ENCODE measurements at regions not wholly inside any gene's neighbourhood (a gene's known extent, or its start where the extent isn't known, plus 50 kb on each side); places are given as distances from the start of the nearest gene placed in this dataset.
"Not testable (repeated sequence)": the region's sequence is repeated elsewhere in the genome, so short reads cannot be mapped to it uniquely, and the experiment has no call there.

GRCh38 chr21:31609081-31609480 is 50.4 kb upstream of the SOD1 start:
- no peak for DNase-seq

GRCh38 chr21:31607791-31608190 is 51.7 kb upstream of the SOD1 start:
- no peak for DNase-seq

DNA sequence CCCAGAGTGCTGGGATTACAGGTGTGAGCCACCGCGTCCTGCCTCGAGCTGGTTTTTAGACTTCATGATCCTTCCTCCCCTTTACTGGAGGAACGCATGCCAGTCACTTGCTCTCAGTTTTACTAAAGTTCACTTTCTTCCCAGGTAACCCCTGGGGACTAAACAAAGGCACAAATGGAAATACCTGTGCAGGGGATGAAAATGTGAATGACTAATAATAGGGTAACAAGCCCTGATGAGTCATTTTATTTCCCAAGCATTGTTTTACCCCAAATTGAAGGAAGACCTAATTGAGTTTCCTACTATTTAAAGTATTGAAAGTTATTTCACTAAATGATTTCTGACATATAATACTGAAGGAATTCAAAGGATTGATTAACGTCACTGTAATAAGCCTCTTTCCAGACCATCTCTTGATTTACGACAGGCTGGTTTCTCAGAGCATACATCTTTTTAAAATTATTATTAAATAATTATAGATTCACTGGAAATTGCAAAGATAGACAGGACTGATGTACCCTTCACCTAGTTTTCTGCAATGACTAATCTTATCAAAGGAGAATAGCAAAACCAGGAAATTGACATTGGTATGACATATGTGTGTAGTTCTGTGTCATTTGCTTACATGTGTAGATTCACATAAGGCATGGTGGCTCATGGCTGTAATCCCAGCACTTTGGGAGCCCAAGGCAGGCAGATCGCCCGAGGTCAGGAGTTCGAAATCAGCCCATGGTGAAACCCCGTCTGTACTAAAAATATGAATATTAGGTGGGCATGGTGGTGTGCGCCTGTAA is 53.2 kb upstream of the SOD1 start:
- DNase-seq: no peak

GRCh38 chr21:31604591-31605190 is 54.8 kb upstream of the SOD1 start:
- DNase-seq: peak; percentile 66 to 71

DNA sequence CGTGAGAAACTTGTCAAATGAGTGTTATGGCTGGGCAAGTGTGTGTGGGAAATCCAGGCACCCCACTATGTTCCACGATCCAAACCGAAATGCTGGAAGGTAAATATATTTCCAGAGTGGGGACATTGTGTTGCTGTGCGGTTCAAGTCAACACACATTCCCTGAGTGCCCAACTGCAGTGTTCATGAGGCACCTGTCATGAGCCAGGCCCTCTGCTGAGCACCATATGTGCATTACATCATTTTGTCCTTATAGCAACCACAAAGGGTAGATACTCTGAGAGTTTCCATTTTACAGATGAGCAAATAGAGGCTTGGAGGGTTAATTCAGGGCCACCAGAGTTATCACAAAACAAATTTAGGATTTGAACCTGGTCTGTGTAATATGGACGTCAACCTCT is 59.9 kb upstream of the SOD1 start:
- DNase-seq: no peak

DNA sequence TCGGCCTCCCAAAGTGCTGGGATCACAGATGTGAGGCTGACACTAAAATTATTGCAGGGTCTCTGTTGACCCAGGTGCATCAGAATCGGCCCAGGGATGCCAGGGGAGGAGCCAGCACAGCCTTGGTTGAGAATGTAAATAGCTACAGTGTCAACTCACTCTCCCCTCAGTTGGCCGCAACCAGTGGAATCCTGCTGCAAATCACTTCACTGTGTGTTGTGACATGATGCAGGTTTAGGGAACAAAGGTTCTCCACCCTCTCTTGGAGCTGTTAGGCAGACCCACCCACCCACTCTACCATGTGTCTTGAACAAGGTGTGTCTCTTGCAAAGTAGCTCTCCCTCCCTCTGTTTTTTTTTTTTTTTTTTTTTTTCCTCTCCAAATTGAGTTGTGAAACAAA is 60.5 kb upstream of the SOD1 start:
- no peak for DNase-seq

- DNase-seq: no peak
These were observed 61.8 kb upstream of the SOD1 start for GRCh38 chr21:31597683-31598082.

DNA sequence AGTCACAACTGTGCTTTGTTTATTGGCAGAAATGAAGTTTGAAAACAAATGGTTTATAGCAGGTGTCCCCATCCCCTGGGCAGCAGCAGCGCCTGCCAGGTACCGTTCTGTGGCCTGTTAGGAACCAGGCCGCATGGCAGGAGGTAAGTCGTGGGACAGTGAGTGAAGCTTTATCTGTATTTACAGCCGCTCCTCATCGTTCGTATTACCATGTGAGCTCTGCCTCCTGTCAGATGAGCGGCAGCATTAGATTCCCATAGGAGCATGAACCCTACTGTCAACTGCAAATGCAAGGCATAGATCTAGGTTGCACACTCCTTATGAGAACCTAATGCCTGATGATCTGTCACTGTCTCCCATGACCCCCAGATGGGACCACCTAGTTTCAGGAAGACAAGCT is 63.4 kb upstream of the SOD1 start:
- DNase-seq: no peak

- no peak for DNase-seq
These were observed 64.8 kb upstream of the SOD1 start for GRCh38 chr21:31594726-31595125.

- DNase-seq: no peak
These were observed 65.2 kb upstream of the SOD1 start for GRCh38 chr21:31594279-31594678.

DNA sequence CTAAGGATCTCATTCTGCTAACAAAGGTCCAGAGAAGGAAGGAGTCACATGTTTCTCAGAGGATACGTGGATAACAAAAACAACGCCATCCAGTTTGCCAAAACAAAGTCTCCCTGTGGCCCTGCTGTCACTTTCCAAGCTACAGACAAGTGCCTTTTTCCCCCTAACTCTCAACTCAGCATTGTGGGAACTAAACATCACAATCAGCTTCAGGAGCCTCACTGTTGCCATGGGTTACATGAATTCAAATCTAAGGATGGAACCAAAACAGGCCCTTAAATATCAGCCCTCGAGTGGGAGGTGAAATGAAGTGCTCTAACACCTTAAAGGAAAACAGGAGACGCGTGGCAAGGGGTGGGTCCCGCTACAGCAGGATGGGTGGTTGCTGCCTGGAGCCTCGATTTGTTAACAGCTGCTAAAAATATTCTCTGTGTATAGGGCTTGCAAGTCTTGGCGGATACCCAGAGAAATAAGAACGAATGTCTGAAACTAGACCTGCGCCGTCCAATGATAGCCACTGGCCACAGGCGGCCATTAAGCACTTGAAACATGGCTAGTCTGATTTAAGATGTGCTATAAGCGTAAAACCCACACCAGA is 66.4 kb upstream of the SOD1 start:
- no peak for DNase-seq

- no peak for DNase-seq
These were observed 67.0 kb upstream of the SOD1 start for GRCh38 chr21:31592516-31592915.

DNA sequence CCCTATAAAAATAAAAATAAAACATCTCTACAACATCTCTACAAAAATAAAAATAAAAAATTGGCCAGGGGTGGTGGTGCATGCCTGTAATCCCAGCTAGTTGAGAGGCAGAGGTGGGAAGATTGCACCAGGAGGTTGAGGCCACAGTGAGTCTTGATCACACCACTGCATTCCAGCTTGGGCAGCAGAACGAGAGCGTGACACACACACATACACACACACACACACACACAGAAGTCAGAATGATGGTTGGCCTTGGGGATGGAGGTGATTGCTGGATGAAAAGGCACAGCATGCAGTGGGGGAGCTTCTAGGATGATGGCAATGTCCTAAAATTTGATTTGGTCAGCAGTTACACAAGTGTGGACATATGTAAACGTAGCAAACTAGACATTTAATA is 69.7 kb upstream of the SOD1 start:
- DNase-seq: no peak

GRCh38 chr21:31586118-31586517 is 73.4 kb upstream of the SOD1 start:
- DNase-seq: no peak

- DNase-seq: not testable (repeated sequence)
These were observed 75.6 kb upstream of the SOD1 start for GRCh38 chr21:31583937-31584336.

- DNase-seq: no peak
These were observed 76.0 kb upstream of the SOD1 start for GRCh38 chr21:31583498-31583897.

- DNase-seq: peak; percentile 69 to 84
These were observed 78.6 kb upstream of the SOD1 start for GRCh38 chr21:31580866-31581276.

GRCh38 chr21:31577271-31577670 is 82.2 kb upstream of the SOD1 start:
- DNase-seq: no peak

- DNase-seq: no peak
These were observed 83.1 kb upstream of the SOD1 start for GRCh38 chr21:31576428-31576827.

DNA sequence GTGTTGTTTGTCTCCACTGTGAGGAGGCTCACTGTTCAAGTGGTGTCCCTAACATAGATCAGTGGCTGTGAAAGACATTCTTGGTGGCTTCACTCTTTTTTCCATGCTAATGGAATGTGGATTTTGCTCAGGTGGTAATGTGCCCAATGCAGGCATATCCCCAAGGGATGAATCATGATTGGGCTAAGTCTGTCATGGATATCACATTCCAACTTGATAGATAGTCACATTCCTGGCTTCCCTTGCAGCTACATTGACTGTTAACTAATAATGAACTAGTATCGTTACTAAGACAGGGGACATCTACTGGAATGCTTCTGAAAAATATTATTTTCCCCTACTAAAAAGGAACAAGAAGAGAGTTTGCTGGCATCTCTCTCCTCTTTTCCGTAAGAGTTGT is 86.3 kb upstream of the SOD1 start:
- no peak for DNase-seq

DNA sequence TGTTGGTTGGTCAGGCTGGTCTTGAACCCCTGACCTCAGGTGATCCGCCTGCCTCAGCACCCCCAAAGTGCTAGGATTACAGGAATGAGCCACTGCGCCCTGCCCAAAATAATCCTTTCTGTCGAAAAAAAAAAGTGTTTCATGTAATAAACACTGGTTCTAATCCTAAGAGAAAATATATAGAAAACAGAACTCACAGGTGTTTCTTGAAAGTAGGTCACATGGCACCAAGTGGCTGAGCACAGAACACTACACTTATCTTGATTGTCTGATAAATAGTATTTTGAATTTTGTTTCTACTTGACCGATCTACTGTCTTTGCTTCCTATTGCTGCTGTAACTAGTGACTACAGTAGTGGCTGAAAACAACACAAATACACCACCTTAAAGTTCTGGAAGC is 87.6 kb upstream of the SOD1 start:
- no peak for DNase-seq

GRCh38 chr21:31570824-31571566 is 88.5 kb upstream of the SOD1 start:
- DNase-seq: no peak

- no peak for DNase-seq
These were observed 92.9 kb upstream of the SOD1 start for GRCh38 chr21:31566611-31567010.

- DNase-seq: no peak
These were observed 93.4 kb upstream of the SOD1 start for GRCh38 chr21:31566064-31566463.

Measured in activated CD4-positive, alpha-beta T cell treated with anti-CD3 and anti-CD28 coated beads for 4 hours (primary cell).